Vagina (tissue), 2 donors: ENCODE measurements at regions not wholly inside any gene's neighbourhood (a gene's known extent, or its start where the extent isn't known, plus 50 kb on each side); places are given as distances from the start of the nearest gene placed in this dataset.

ENCODE experiments used
- CTCF ChIP-seq, 3 experiments: fragments of 450-650 bp in 2 of 3; fragments of 200-600 bp in 1 of 3; sonication (generic) in 1 of 3; IDR thresholded peaks; one replicate each; pipeline ENCODE4 v1.5.1; 2017 to 2019; ENCODE audit warnings: antibody characterized with exemption in 3 of 3, mild to moderate bottlenecking in 2 of 3, moderate library complexity in 2 of 3
- POLR2A ChIP-seq, 2 donors: fragments of 450-650 bp; IDR thresholded peaks; one replicate each; pipeline ENCODE4 v1.6.1; 2017; ENCODE audit warnings: antibody characterized with exemption in 2 of 2, mild to moderate bottlenecking in 2 of 2, moderate library complexity in 2 of 2

GRCh38 chr6:56692523-56693245 is 50.0 kb upstream of the DST start:
- no peak for TF ChIP-seq POLR2A (IDR thresholded peaks at IDR 0.05)
- no peak for TF ChIP-seq CTCF (IDR thresholded peaks at IDR 0.05)
